ENCODE measurements at regions not wholly inside any gene's neighbourhood (a gene's known extent, or its start where the extent isn't known, plus 50 kb on each side); places are given as distances from the start of the nearest gene placed in this dataset.

DNA sequence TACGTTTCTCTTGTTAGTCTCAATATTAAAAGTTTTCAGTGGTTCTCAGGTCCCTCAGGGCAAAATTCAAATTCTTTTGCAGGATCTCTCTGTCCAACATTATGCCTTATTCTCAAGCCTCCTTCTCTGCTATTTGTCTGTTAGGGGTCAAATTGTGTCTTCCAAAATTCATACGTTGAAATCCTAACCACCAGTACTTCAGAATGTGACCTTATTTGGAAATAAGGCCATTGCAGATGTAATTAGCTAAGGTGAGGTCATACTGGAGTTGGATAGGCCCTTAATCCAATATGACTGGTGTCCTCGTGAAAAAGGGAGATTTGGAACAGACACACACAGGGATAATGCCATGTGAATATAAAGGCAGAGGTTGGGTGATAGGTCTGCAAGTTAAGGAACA lies 64.1 kb upstream of the ADGRF1 start:
- Histone ChIP-seq H3K4me3 (ENCODE audit: low read length) (no peak overlapping the region), H3K9me2 (replicated peaks; ENCODE audit: low read length) (no peaks in the 10 kb centered on the region), H3K79me2 (ENCODE audit: low read length) (no peaks in the 10 kb centered on the region), H3K9ac (ENCODE audit: low read length) (no peak overlapping the region), H3F3A (ENCODE audit: low read length, unreplicated experiment) (no peaks in the 10 kb centered on the region), H3K27me3 (ENCODE audit: low read length) (no peaks in the 10 kb centered on the region), H3K9me3 (ENCODE audit: low read length) (no peaks in the 10 kb centered on the region), H3K4me2 (ENCODE audit: low read length) (no peak overlapping the region), H4K20me1 (ENCODE audit: low read length) (no peaks in the 10 kb centered on the region), H3K4me1 (ENCODE audit: insufficient read depth, low read length) (peaks cover 16% of the 10 kb centered on the region), H3K27ac (ENCODE audit: low read length) (no peak overlapping the region), H3K36me3 (ENCODE audit: low read depth, low read length) (no peaks in the 10 kb centered on the region), H2AFZ (ENCODE audit: low read length) (no peak overlapping the region)
- BruUV-seq (replicated peaks), result no TSS peak
- ChIA-PET CTCF (no interaction called here), POLR2A (ENCODE audit: unreplicated experiment) (no interaction called here)
- intact Hi-C loops (cut with micrococcal nuclease), result no loop called here
- ATAC-seq (no peak), DNase-seq (no peak)
- TF ChIP-seq, protein P1, sequence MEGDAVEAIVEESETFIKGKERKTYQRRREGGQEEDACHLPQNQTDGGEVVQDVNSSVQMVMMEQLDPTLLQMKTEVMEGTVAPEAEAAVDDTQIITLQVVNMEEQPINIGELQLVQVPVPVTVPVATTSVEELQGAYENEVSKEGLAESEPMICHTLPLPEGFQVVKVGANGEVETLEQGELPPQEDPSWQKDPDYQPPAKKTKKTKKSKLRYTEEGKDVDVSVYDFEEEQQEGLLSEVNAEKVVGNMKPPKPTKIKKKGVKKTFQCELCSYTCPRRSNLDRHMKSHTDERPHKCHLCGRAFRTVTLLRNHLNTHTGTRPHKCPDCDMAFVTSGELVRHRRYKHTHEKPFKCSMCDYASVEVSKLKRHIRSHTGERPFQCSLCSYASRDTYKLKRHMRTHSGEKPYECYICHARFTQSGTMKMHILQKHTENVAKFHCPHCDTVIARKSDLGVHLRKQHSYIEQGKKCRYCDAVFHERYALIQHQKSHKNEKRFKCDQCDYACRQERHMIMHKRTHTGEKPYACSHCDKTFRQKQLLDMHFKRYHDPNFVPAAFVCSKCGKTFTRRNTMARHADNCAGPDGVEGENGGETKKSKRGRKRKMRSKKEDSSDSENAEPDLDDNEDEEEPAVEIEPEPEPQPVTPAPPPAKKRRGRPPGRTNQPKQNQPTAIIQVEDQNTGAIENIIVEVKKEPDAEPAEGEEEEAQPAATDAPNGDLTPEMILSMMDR (conservative IDR thresholded peaks at IDR 0.05; ENCODE audit: low read depth, low read length), result no peak
- TF ChIP-seq EZH2phosphoT487 (IDR thresholded peaks at IDR 0.05; ENCODE audit: borderline replicate concordance, low read length) (no peak), EZH2 (IDR thresholded peaks at IDR 0.05; ENCODE audit: low read length, unreplicated experiment) (no peak)

DNA sequence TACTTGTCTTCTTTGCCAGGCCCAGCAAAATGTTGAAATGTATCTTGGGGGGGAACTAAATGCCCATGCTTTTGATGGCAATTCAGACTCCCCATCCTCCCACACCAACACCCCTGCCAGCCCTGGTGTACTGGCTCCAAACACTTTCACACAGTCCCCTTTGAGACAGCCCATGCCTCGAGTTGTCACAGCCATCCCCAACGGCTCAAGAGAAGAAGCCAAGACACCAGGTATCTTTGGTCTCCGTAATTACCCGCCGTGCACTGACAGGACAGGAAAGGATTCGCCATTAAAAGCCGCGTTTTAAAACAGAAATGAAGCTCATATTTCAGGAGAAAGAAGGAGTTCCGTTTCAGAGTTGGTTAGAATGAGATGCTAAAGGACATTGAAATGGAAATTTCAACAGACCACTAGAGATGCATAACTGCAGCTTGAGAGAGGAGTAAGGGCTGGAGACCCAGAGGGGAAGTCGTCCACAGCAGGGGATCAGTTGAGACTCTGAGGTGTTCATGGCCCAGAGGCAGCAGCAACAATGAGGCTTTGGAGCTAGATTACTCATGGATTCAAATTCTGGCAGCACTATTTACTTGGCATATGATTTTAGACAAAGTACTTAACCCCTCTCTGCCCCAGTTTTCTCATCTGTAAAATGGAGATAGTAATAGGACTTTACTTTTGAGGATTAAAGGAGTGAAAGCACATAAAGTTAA lies 63.5 kb upstream of the ADGRF1 start:
- ATAC-seq, result no peak
- H3F3A ChIP-seq (ENCODE audit: low read length, unreplicated experiment), result no peaks in the 10 kb centered on the region
- no peaks in the 10 kb centered on the region for H4K20me1 ChIP-seq (ENCODE audit: low read length)
- POLR2A ChIA-PET (ENCODE audit: unreplicated experiment), result no interaction called here
- H3K27ac ChIP-seq (ENCODE audit: low read length), result no peak overlapping the region
- no peak overlapping the region for H2AFZ ChIP-seq (ENCODE audit: low read length)
- H3K9ac ChIP-seq (ENCODE audit: low read length), result no peak overlapping the region
- intact Hi-C loops (cut with micrococcal nuclease), result no loop called here
- H3K9me2 ChIP-seq (replicated peaks; ENCODE audit: low read length), result no peaks in the 10 kb centered on the region
- TF ChIP-seq, protein P1 (conservative IDR thresholded peaks at IDR 0.05; ENCODE audit: low read depth, low read length), result no peak
- TF ChIP-seq EZH2phosphoT487 (IDR thresholded peaks at IDR 0.05; ENCODE audit: borderline replicate concordance, low read length), result no peak
- TF ChIP-seq EZH2 (IDR thresholded peaks at IDR 0.05; ENCODE audit: low read length, unreplicated experiment), result no peak
- H3K36me3 ChIP-seq (ENCODE audit: low read depth, low read length), result no peaks in the 10 kb centered on the region
- DNase-seq, result no peak
- no TSS peak for BruUV-seq (replicated peaks)
- no peak overlapping the region for H3K4me2 ChIP-seq (ENCODE audit: low read length)
- H3K9me3 ChIP-seq (ENCODE audit: low read length), result no peaks in the 10 kb centered on the region
- no peaks in the 10 kb centered on the region for H3K79me2 ChIP-seq (ENCODE audit: low read length)
- CTCF ChIA-PET, result no interaction called here
- peaks cover 16% of the 10 kb centered on the region for H3K4me1 ChIP-seq (ENCODE audit: insufficient read depth, low read length)
- H3K4me3 ChIP-seq (ENCODE audit: low read length), result no peak overlapping the region
- no peaks in the 10 kb centered on the region for H3K27me3 ChIP-seq (ENCODE audit: low read length)

DNA sequence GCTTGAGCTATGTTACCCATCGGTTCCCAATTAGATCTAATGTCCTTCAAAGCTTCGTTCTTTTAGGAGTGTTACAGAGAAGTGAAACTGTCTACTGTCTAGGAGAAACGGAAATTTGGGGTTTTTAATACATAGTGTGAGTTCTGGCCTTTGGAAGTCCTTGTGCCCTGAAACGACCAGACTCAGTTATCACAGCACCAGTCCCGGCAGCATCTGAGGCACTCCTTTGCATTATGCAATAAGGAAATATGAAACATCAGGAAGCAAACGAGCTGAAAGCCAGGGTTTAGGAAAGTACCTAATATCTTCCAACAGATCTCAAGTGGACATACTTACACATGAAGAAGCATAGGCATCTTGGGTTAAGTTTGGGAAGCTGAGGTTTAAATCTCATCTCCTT lies 61.8 kb upstream of the ADGRF1 start:
- ChIA-PET POLR2A (ENCODE audit: unreplicated experiment) (no interaction called here), CTCF (interaction anchor here (0.5 kb wide), 1 partner anchor 27 kb away, joined by 5 read pairs; no protein-coding TSS in a partner anchor)
- peak; percentile 29; the same call in 1 of the 2 replicates for ATAC-seq
- Histone ChIP-seq H4K20me1 (ENCODE audit: low read length) (no peaks in the 10 kb centered on the region), H3K4me3 (ENCODE audit: low read length) (no peak overlapping the region), H3K4me2 (ENCODE audit: low read length) (no peak overlapping the region), H3K79me2 (ENCODE audit: low read length) (no peaks in the 10 kb centered on the region), H3F3A (ENCODE audit: low read length, unreplicated experiment) (no peaks in the 10 kb centered on the region), H2AFZ (ENCODE audit: low read length) (0 out of 2 replicates have a peak overlapping the region, but pooled peaks have one; percentile 3), H3K36me3 (ENCODE audit: low read depth, low read length) (no peaks in the 10 kb centered on the region), H3K9ac (ENCODE audit: low read length) (no peak overlapping the region), H3K27ac (ENCODE audit: low read length) (peak overlapping the region; percentile 22), H3K27me3 (ENCODE audit: low read length) (no peaks in the 10 kb centered on the region), H3K9me3 (ENCODE audit: low read length) (no peaks in the 10 kb centered on the region), H3K4me1 (ENCODE audit: insufficient read depth, low read length) (peaks cover 16% of the 10 kb centered on the region), H3K9me2 (replicated peaks; ENCODE audit: low read length) (no peaks in the 10 kb centered on the region)
- no TSS peak for BruUV-seq (replicated peaks)
- peak; percentile 42 for DNase-seq
- TF ChIP-seq EZH2phosphoT487 (IDR thresholded peaks at IDR 0.05; ENCODE audit: borderline replicate concordance, low read length) (no peak), EZH2 (IDR thresholded peaks at IDR 0.05; ENCODE audit: low read length, unreplicated experiment) (no peak)
- TF ChIP-seq, protein P1 (conservative IDR thresholded peaks at IDR 0.05; ENCODE audit: low read depth, low read length), result no peak
- intact Hi-C loops (cut with micrococcal nuclease), result no loop called here
